HG02623 (cell line): ENCODE measurements at regions not wholly inside any gene's neighbourhood (a gene's known extent, or its start where the extent isn't known, plus 50 kb on each side); places are given as distances from the start of the nearest gene placed in this dataset.

Experiments
- ATAC-seq: cut with Tn5 transposase; IDR thresholded peaks from one replicate; pipeline ENCODE4 v1.9.1; 2021; ENCODE audit warnings: moderate library complexity; ENCODE audit not compliant: unreplicated experiment

GRCh38 chr7:12779947-12780346 is 92.5 kb downstream of the ARL4A start:
- no peak for ATAC-seq

- no peak for ATAC-seq
Measured at GRCh38 chr7:12783421-12784095, 96.1 kb downstream of the ARL4A start.

- ATAC-seq, result no peak
Measured at GRCh38 chr7:12785473-12785872, 98.0 kb downstream of the ARL4A start.

GRCh38 chr7:12786494-12786893 is 99.1 kb downstream of the ARL4A start:
- ATAC-seq, result no peak

- ATAC-seq, result no peak
Measured at GRCh38 chr7:12788171-12788570, 100.7 kb downstream of the ARL4A start.

GRCh38 chr7:12788591-12788990 is 101.2 kb downstream of the ARL4A start:
- no peak for ATAC-seq

GRCh38 chr7:12794722-12795302 is 107.4 kb downstream of the ARL4A start:
- no peak for ATAC-seq

- ATAC-seq, result no peak
Measured at GRCh38 chr7:12796397-12797127, 109.1 kb downstream of the ARL4A start.

- ATAC-seq, result no peak
Measured at GRCh38 chr7:12800486-12800885, 113.1 kb downstream of the ARL4A start.

GRCh38 chr7:12801107-12801506 is 113.7 kb downstream of the ARL4A start:
- ATAC-seq, result no peak

GRCh38 chr7:12802070-12802469 is 114.6 kb downstream of the ARL4A start:
- ATAC-seq, result no peak

- ATAC-seq, result no peak
Measured at GRCh38 chr7:12803542-12803941, 116.1 kb downstream of the ARL4A start.

- ATAC-seq, result no peak
Measured at GRCh38 chr7:12805518-12805928, 118.1 kb downstream of the ARL4A start.

GRCh38 chr7:12805957-12806356 is 118.5 kb downstream of the ARL4A start:
- ATAC-seq, result no peak

- ATAC-seq, result no peak
Measured at GRCh38 chr7:12809476-12809875, 122.0 kb downstream of the ARL4A start.

GRCh38 chr7:12812111-12812510 is 124.7 kb downstream of the ARL4A start:
- ATAC-seq, result no peak

GRCh38 chr7:12814107-12814506 is 126.7 kb downstream of the ARL4A start:
- ATAC-seq, result no peak

- ATAC-seq, result no peak
Measured at GRCh38 chr7:12814828-12815227, 127.4 kb downstream of the ARL4A start.

GRCh38 chr7:12815426-12815825 is 128.0 kb downstream of the ARL4A start:
- ATAC-seq, result no peak

- ATAC-seq, result no peak
Measured at GRCh38 chr7:12815871-12816270, 128.4 kb downstream of the ARL4A start.

- ATAC-seq, result no peak
Measured at GRCh38 chr7:12820777-12821176, 133.3 kb downstream of the ARL4A start.

GRCh38 chr7:12821746-12822145 is 134.3 kb downstream of the ARL4A start:
- no peak for ATAC-seq
